ENCODE measurements at regions not wholly inside any gene's neighbourhood (a gene's known extent, or its start where the extent isn't known, plus 50 kb on each side); places are given as distances from the start of the nearest gene placed in this dataset.

GRCh38 chr13:75231235-75231634 is 250.7 kb downstream of the TBC1D4 start:
- H3K4me3 ChIP-seq (replicated peaks; ENCODE audit: low read depth, low read length), result no peak overlapping the region
- DNase-seq (ENCODE audit: extremely low read depth, low read depth), result no peak
- no peak for TF ChIP-seq CTCF (IDR thresholded peaks at IDR 0.05; ENCODE audit: low read depth, low read length, missing control alignments)

GRCh38 chr13:75226733-75227435 is 255.1 kb downstream of the TBC1D4 start:
- no peak for DNase-seq (ENCODE audit: extremely low read depth, low read depth)
- H3K4me3 ChIP-seq (replicated peaks; ENCODE audit: low read depth, low read length), result no peak overlapping the region
- no peak for TF ChIP-seq CTCF (IDR thresholded peaks at IDR 0.05; ENCODE audit: low read depth, low read length, missing control alignments)

GRCh38 chr13:75226092-75226491 is 255.9 kb downstream of the TBC1D4 start:
- no peak for TF ChIP-seq CTCF (IDR thresholded peaks at IDR 0.05; ENCODE audit: low read depth, low read length, missing control alignments)
- H3K4me3 ChIP-seq (replicated peaks; ENCODE audit: low read depth, low read length), result no peak overlapping the region
- DNase-seq (ENCODE audit: extremely low read depth, low read depth), result no peak

GRCh38 chr13:75225288-75226032 is 256.5 kb downstream of the TBC1D4 start:
- TF ChIP-seq CTCF (IDR thresholded peaks at IDR 0.05; ENCODE audit: low read depth, low read length, missing control alignments), result no peak
- no peak for DNase-seq (ENCODE audit: extremely low read depth, low read depth)

GRCh38 chr13:75224053-75224742 is 257.8 kb downstream of the TBC1D4 start:
- no peak overlapping the region for H3K4me3 ChIP-seq (replicated peaks; ENCODE audit: low read depth, low read length)
- no peak for DNase-seq (ENCODE audit: extremely low read depth, low read depth)

More at GRCh38 chr13:75225288-75226032, 256.5 kb downstream of the TBC1D4 start:
- no peak overlapping the region for H3K4me3 ChIP-seq (replicated peaks; ENCODE audit: low read depth, low read length)

GRCh38 chr13:75222031-75222430 is 259.9 kb downstream of the TBC1D4 start:
- DNase-seq (ENCODE audit: extremely low read depth, low read depth), result no peak
- H3K4me3 ChIP-seq (replicated peaks; ENCODE audit: low read depth, low read length), result no peak overlapping the region
- no peak for TF ChIP-seq CTCF (IDR thresholded peaks at IDR 0.05; ENCODE audit: low read depth, low read length, missing control alignments)

More at GRCh38 chr13:75224053-75224742, 257.8 kb downstream of the TBC1D4 start:
- no peak for TF ChIP-seq CTCF (IDR thresholded peaks at IDR 0.05; ENCODE audit: low read depth, low read length, missing control alignments)
